ENCODE measurements at regions not wholly inside any gene's neighbourhood (a gene's known extent, or its start where the extent isn't known, plus 50 kb on each side); places are given as distances from the start of the nearest gene placed in this dataset.
"Not testable (repeated sequence)": the region's sequence is repeated elsewhere in the genome, so short reads cannot be mapped to it uniquely, and the experiment has no call there.

DNA sequence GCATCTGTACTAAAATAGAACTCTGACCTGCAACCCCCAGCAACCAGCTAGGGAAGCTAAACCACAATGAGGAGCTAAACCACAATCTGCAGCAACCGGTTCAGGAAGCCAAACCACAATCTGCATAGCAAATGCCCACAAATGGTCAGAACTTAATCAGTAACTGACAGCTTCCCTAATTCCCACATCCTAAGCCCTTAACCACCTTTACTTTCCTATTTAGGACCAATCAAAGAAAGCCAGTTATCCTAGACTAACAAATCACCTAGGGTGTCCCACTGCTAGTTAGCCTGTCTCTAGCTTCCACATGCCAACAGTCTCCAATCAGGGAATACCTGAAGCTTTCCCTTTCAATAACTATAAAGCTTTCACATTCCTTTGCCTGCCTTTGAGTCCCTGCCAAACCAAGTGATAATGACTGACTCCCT, 424.6 kb upstream of the PTCHD4 start:
- intact Hi-C loops (cut with DNase I), result no loop called here
- DNase-seq (ENCODE audit: low spot score) (no peak), ATAC-seq (no peak)

DNA sequence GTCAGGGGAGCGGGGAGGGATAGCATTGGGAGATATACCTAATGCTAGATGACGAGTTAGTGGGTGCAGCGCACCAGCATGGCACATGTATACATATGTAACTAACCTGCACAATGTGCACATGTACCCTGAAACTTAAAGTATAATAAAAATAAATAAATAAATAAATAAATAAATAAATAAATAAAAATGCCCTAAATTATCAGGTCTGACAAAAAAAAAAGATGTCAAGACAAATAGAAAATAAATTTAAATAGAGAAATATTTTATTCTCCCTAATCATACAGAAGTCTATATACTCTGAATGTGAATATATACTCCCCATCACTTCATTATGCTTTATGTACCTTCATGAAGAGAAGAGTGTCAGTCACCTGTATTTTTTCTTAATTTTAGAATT, 420.0 kb upstream of the PTCHD4 start:
- DNase-seq (ENCODE audit: low spot score); intact Hi-C loops (cut with DNase I); ATAC-seq: not testable (repeated sequence)

DNA sequence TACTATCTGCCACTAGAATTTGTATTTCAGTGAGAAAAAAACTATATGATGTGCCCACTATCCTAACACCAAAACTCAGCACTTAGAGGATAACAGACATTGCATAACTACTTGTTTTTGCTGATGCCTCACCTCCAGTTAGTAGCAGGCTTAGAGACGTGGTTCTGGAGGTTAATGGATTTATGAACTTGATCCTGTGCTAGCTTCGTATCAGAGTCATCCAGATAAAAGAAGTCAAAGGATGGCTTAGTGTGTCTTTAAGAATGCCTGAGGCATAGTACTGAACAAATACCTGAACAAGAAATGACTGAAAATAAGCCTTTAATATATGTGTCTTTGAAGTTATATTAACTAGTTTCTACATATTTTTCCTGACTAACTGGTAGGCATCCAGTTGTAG, 414.9 kb upstream of the PTCHD4 start:
- no peak for DNase-seq (ENCODE audit: low spot score)
- no peak for ATAC-seq
- intact Hi-C loops (cut with DNase I), result loop anchor here (10.0 kb wide), 1 partner anchor 1801 kb away; no protein-coding TSS in a partner anchor

DNA sequence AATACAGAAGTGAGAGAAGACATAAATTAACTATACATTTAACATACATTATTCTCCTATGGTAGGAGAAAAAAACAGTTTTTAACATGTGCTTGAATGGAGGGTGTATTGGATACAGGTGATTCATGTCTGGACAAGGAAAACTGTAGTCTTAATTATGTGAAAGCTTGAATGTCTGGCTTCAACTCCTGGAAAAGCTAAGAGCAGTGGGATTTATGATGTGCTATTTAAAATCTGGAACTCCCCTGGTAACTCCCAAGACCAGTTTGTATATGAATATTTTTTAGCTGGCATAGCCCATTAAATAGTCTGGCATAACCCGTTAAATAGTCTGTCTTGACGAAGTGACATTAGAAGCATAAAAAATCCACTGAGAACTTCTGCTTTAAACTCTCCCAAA, 410.0 kb upstream of the PTCHD4 start:
- ATAC-seq (no peak), DNase-seq (ENCODE audit: low spot score) (no peak)
- intact Hi-C loops (cut with DNase I), result loop anchor here (10.0 kb wide), 1 partner anchor 1796 kb away; no protein-coding TSS in a partner anchor

DNA sequence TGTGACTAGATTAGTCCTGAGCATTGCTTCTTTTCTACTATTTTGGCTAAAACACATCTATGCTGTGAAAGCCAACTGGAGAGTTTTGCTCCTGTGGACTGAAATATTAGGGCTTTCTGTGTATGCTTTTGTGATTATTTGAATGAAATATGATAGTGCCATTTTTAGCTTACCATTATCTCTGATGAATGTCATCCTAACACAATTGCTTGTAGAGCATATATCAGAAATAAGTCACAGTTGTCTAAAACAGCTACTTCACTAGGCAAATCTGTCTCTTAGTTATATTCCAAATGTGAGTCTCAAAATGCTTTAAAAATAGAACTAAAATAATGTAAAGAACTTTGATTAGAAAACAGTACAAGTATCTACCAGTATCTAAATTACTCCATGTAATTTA, 401.4 kb upstream of the PTCHD4 start:
- intact Hi-C loops (cut with DNase I), result no loop called here
- no peak for DNase-seq (ENCODE audit: low spot score)
- ATAC-seq, result no peak

DNA sequence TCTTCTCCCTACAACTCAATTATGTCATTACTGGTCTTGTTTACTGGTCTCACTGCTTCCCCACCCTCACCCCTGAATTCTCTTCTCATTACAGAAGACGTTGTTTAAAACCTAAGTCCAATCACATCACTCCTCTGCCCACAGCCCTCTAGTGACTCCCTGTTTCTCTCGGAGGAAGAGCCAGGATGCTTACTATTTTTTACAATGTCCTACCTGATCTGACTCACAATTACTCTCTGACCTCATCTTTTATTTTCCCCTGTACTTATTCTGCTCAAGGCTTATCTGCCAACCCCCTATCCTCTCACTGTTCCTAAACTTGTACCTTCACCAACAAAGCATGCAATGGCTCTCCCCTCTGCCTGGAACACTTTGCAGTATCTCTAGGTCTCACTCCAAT, 400.4 kb upstream of the PTCHD4 start:
- DNase-seq (ENCODE audit: low spot score) (no peak), ATAC-seq (no peak)
- intact Hi-C loops (cut with DNase I), result no loop called here

DNA sequence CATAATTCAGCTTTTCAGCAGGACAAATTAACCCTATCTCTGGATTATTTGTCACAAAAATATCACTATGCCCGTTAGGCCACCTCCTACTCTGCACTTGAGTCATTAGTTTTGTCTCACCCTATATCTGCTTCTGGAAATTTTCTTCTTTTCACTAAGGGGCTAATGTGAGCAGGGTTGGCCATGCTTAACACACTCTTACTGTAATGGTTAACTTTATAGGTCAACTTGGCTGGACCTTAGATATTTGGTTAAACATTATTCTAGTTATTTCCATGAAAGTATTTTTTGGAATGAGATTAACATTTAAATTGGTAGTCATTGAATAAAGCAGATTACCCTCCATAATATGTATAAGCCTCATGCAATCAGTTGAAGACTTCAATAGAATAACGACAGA, 394.6 kb upstream of the PTCHD4 start:
- DNase-seq (ENCODE audit: low spot score) (no peak), ATAC-seq (no peak)
- intact Hi-C loops (cut with DNase I), result no loop called here

DNA sequence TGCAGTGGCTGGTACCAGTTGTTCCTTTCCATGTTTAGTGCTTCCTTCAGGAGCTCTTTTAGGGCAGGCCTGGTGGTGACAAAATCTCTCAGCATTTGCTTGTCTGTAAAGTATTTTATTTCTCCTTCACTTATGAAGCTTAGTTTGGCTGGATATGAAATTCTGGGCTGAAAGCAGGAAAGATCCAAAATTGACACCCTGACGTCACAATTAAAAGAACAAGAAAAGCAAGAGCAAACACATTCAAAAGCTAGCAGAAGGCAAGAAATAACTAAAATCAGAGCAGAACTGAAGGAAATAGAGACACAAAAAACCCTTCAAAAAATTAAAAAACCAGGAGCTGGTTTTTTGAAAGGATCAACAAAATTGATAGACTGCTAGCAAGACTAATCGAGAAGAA, 382.4 kb upstream of the PTCHD4 start:
- intact Hi-C loops (cut with DNase I); DNase-seq (ENCODE audit: low spot score); ATAC-seq: not testable (repeated sequence)

DNA sequence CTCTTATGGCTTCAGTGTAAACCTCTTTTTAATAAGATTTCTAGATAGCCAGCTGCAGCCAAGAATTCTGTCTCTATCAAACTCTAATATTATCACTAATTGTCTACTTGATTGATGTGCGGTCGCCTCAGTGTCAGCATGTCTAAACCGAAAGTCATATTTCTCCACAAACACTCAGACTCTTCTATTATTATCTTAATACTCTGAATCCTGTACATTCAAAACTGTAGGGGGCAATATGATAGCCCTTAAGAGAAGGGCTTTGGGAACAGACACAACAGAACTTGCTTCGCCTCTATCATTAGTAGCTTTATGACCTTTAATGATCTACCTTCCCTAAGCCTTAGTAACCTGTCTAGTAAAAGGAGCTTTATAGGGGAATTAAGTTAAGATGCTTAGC, 379.7 kb upstream of the PTCHD4 start:
- ATAC-seq (no peak), DNase-seq (ENCODE audit: low spot score) (no peak)
- intact Hi-C loops (cut with DNase I), result no loop called here

DNA sequence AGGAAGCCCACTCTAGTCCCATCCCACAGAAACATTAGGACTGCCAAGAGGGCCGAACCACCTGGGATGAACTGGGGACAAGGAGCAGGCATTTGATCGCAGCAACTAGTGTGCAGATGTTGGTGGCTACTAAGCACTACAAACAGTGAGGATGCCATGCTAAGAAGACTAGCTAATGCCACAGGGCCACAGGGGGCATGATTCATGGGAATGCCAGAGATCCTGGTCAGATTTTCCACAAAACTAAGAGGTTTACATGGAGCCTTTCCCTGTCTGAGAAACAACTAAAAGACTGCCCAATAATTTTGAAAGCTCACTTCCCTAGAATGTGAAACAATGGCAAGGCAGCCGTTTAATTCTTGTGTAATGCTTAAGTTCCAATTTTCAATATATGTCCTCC, 375.9 kb upstream of the PTCHD4 start:
- intact Hi-C loops (cut with DNase I), result no loop called here
- DNase-seq (ENCODE audit: low spot score), result no peak
- ATAC-seq, result no peak

DNA sequence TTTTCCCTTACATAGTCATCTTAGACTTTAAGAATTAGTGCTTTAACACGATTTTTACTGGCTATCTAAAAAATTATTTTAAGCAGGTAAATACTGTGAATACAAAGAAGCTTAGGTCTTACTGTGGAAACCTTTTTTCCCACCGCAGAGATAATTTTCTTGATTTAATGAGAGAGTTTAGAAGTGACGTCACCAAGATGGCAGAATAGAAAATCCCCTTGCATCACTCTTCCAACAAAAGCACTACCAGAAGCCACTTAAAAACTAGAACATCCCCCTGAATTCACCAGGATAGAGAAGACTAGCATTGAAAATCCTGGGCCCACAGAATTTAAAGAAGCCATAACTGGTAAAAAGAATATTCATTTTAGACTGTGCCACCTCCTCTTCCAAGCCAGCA, 375.4 kb upstream of the PTCHD4 start:
- DNase-seq (ENCODE audit: low spot score) (no peak), ATAC-seq (no peak)
- intact Hi-C loops (cut with DNase I), result no loop called here

DNA sequence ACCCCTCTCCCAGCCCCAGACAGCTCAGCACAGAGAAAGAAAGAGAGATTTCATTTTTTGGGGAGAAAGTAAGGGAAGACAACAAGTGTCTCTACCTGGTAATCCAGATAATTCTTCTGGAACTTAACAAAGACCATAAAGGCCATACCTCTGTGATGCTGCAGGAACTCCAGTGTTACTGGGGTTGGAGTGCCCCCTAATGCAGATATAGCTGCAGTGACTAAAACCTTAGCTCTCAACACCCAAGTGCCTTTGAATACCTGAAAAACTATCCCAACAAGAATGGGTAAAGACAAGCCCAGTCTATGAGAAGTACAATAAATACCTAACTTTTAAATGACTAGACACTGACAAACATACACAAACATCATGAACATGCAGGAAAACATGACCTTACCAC, 365.3 kb upstream of the PTCHD4 start:
- intact Hi-C loops (cut with DNase I), result no loop called here
- DNase-seq (ENCODE audit: low spot score) (no peak), ATAC-seq (no peak)

DNA sequence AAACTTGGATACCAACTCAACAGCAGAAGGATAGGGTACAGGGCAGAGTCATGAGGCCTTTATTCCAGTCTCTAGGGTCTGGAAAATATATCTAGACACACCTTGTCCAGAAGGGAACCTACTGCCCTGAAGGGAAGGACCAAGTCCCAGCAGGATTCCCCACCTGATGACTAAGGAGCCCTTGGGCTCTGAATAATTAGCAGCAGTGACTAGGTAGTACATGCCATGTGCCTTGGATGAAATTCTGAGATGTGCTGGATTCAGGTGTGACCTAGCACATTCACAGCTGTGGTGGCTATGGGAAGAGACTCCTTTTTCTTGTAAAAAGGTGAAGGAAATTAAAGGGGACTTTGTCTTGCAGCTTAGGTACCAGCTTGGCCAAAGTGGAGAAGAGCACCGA, 364.3 kb upstream of the PTCHD4 start:
- ATAC-seq, result no peak
- intact Hi-C loops (cut with DNase I), result no loop called here
- no peak for DNase-seq (ENCODE audit: low spot score)

DNA sequence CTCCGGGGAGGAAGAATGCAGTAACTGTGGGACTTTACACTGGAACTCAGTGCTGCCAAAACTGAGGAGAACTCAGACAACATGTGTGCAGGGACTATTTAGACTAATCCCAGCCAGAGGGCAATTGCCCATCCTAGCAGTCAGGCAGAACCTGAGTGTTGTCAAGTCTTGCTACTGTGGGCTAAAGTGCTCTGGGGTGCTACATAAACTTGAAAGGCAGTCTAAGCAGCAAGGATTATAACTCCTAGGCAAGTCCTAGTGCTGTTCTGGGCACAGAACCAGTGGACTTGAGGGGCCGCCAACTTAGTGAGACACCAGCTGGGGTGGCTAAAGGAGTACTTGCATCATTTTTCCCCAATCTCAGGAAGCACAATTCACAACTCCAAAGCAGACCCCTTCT, 363.8 kb upstream of the PTCHD4 start:
- intact Hi-C loops (cut with DNase I), result no loop called here
- no peak for DNase-seq (ENCODE audit: low spot score)
- ATAC-seq, result no peak

DNA sequence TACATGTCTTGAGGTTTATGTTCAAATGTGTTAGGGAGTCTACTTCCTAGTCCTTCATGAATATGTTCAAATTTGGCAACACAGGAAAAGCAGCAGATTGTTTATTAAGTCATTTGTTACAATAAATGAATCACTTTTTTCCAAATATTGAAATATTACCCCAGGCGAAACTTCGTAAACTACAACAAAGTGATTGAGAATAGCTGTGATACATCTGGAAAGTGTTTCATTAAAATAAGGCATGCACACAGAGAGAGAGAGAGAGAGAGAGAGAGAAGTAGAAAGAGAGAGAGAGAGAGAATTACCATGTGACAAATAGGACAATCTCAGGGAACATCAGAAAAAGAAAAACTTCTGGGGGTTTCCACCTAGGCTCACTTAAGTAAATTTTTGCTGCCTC, 363.1 kb upstream of the PTCHD4 start:
- no peak for DNase-seq (ENCODE audit: low spot score)
- intact Hi-C loops (cut with DNase I), result no loop called here
- no peak for ATAC-seq

DNA sequence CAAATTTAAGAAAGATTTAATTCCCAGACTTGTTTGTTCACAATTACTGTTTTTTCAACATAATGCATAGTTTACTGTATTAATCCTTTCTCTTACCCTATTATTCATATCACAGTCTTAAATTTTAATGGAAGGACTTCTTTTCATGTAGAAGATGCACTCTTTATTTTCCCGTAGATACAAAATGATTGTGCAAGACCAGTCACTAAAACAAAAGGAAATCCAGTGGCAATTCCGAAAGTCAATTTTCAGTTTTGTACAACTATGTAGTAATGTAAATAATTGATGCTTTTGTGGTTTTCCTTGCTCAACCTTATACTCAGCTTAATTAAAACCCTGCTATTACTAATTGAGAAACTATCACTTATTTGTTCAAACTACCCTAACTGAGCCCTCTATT, 361.5 kb upstream of the PTCHD4 start:
- no peak for DNase-seq (ENCODE audit: low spot score)
- intact Hi-C loops (cut with DNase I), result no loop called here
- ATAC-seq, result no peak

DNA sequence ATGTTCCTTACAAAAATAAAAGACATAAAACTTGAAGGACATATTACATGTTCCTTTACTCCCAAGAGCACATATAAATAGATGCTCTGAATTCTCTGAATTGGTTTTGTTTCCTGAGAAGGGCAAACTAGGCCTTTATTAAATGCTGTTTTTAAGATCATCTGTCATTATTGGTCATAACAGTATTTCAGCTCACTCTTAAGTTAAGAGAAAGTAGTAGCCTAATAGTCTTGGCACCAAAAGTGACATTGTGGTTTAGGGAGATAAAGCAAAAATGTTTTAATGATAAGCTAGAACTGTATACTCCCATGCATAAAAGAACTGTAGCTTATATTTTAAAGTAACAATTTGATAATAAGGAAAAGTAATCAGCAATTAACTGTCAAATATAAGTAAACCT, 361.1 kb upstream of the PTCHD4 start:
- ATAC-seq (no peak), DNase-seq (ENCODE audit: low spot score) (no peak)
- intact Hi-C loops (cut with DNase I), result no loop called here

DNA sequence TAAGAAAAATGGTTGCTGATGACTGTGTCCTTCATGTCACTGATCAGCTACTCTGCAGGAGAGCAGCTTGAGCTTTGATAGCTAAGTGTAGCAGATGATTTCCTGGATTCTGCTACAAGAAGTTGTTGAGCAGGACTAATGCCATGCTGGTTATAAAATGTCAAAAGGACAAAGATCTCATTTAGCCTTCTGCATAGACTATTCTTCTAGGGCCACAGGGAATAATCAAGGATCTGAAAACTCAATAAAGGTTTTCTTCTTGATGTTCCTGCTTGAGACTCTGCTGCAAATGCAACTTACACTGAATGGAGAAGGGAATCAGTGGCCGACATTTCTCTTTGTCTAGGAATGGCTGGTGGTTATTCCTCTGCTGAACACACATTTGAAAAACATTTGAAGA, 360.3 kb upstream of the PTCHD4 start:
- no peak for ATAC-seq
- no peak for DNase-seq (ENCODE audit: low spot score)
- intact Hi-C loops (cut with DNase I), result no loop called here

DNA sequence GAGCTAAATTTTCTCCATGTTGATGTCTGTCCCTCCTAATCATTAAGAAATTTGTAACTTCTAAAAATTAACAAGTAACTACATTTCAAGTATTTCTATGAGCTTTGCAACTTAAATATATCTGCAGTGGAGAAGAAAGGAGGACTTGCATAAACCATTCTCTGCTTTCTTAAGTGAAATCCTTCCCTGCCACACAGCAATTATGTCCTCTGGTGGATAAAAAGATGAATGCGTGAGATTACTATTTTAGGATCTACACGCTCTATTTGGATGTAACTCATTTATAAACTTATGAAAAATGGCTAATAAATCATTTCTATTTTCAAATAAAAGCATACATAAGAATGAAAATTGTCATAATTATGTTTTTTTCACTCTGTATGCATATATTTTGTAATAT, 338.0 kb upstream of the PTCHD4 start:
- intact Hi-C loops (cut with DNase I), result no loop called here
- DNase-seq (ENCODE audit: low spot score) (no peak), ATAC-seq (no peak)

DNA sequence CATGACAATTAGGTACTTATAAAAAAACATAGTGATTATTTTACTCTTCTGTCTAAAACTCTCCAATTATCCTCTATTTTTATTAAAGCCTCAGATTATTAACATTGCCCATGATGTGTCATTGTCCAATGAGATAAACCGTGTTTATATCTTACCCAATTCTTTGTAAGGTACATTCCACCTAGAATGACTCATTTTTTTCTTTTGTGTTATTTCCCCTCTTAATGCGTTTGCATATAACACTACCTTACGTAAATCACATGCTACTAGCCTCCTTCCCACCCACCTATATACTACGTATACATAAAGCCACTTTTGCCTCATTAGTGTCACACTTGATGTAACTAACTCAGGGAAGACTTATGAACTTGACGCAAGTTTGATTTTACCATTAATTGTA, 336.3 kb upstream of the PTCHD4 start:
- no peak for DNase-seq (ENCODE audit: low spot score)
- ATAC-seq, result no peak
- intact Hi-C loops (cut with DNase I), result no loop called here

DNA sequence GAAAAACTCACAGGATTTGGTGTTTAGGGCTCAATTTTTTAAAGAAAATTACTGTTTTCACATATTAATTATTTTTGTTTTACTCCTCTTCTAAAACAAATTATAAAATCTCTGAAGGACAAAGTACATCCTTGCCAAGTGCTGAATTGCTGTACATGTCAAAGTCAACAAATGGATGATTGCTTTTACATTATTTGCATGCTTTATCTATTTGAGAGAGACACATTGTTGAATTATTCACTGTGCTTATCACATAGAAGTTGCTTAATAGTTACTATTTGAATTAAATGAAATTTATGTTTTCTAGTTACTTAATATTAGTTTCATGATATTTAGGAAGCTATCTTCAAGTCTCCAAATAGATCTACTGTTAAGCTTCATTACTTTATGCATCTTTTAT, 318.6 kb upstream of the PTCHD4 start:
- intact Hi-C loops (cut with DNase I), result no loop called here
- no peak for ATAC-seq
- DNase-seq (ENCODE audit: low spot score), result no peak

DNA sequence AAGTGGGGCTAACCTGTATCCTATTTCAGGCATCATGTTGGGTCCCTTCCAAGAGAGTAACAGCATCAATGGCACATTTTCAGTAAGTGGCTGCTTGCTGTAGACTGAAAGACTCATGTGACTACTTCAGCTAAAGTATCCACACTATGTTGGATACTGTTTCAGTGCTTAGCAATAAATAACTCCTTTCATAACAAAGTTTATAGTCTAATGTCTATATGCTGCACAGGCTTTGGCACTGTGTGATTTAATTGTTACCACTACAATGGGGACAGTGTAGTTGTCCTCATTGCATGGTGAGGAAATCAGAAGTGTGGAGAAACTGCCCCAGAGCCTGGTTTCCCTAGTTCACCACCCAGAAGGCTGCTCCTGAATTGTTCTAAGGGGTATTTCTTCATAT, 318.0 kb upstream of the PTCHD4 start:
- DNase-seq (ENCODE audit: low spot score), result no peak
- no peak for ATAC-seq
- intact Hi-C loops (cut with DNase I), result no loop called here
